NT2/D1 (cell line): ENCODE measurements at regions not wholly inside any gene's neighbourhood (a gene's known extent, or its start where the extent isn't known, plus 50 kb on each side); places are given as distances from the start of the nearest gene placed in this dataset.

Experiments used
- SUZ12 ChIP-seq: IDR thresholded peaks from 2 replicates; pipeline ENCODE4 v1.6.1; 2011; ENCODE audit not compliant: insufficient read length, insufficient read depth; ENCODE audit errors: extremely low read depth
- YY1 ChIP-seq: IDR thresholded peaks from 2 replicates; pipeline ENCODE4 v1.6.1; 2011; ENCODE audit not compliant: insufficient read length, insufficient read depth

GRCh38 chr7:24419511-24419910 is 135.5 kb downstream of the NPY start:
- TF ChIP-seq YY1 (no peak), SUZ12 (no peak)
